ENCODE measurements at regions not wholly inside any gene's neighbourhood (a gene's known extent, or its start where the extent isn't known, plus 50 kb on each side); places are given as distances from the start of the nearest gene placed in this dataset.
"Not testable (repeated sequence)": the region's sequence is repeated elsewhere in the genome, so short reads cannot be mapped to it uniquely, and the experiment has no call there.

GRCh38 chr10:9399275-9399983 lies 1344.9 kb downstream of the GATA3 start:
- H3K9me3 ChIP-seq, result no peaks in the 10 kb centered on the region
- H3K27me3 ChIP-seq, result no peaks in the 10 kb centered on the region
- H3K36me3 ChIP-seq, result no peaks in the 10 kb centered on the region
- H3K27ac ChIP-seq, result no peak overlapping the region
- no peak for DNase-seq (ENCODE audit: low spot score)
- TF ChIP-seq CTCF (IDR thresholded peaks at IDR 0.05), result no peak
- no peak overlapping the region for H3K4me3 ChIP-seq
- H3K4me1 ChIP-seq, result no peaks in the 10 kb centered on the region

GRCh38 chr10:9402067-9402466 lies 1347.6 kb downstream of the GATA3 start:
- not testable (repeated sequence) for H3K27ac ChIP-seq; H3K27me3 ChIP-seq; H3K4me3 ChIP-seq; H3K36me3 ChIP-seq; H3K4me1 ChIP-seq; H3K9me3 ChIP-seq; DNase-seq (ENCODE audit: low spot score)

GRCh38 chr10:9402507-9403195 lies 1348.2 kb downstream of the GATA3 start:
- not testable (repeated sequence) for H3K27ac ChIP-seq; DNase-seq (ENCODE audit: low spot score); H3K27me3 ChIP-seq; H3K9me3 ChIP-seq; H3K36me3 ChIP-seq; H3K4me3 ChIP-seq; H3K4me1 ChIP-seq

- not testable (repeated sequence) for DNase-seq (ENCODE audit: low spot score)
Observed at GRCh38 chr10:9407201-9407600, 1352.7 kb downstream of the GATA3 start.

GRCh38 chr10:9416331-9416730 lies 1361.8 kb downstream of the GATA3 start:
- no peak for DNase-seq (ENCODE audit: low spot score)

More at GRCh38 chr10:9407201-9407600, 1352.7 kb downstream of the GATA3 start:
- H3K27me3 ChIP-seq, H3K36me3 ChIP-seq, H3K4me1 ChIP-seq, H3K27ac ChIP-seq, H3K4me3 ChIP-seq, H3K9me3 ChIP-seq: not testable (repeated sequence)

GRCh38 chr10:9419757-9420156 lies 1365.3 kb downstream of the GATA3 start:
- H3K27me3 ChIP-seq, result no peaks in the 10 kb centered on the region
- H3K4me1 ChIP-seq, result no peaks in the 10 kb centered on the region
- H3K36me3 ChIP-seq, result no peaks in the 10 kb centered on the region
- no peak overlapping the region for H3K4me3 ChIP-seq
- DNase-seq (ENCODE audit: low spot score), result no peak
- H3K27ac ChIP-seq, result no peak overlapping the region
- no peaks in the 10 kb centered on the region for H3K9me3 ChIP-seq
- no peak for TF ChIP-seq CTCF (IDR thresholded peaks at IDR 0.05)

More at GRCh38 chr10:9416331-9416730, 1361.8 kb downstream of the GATA3 start:
- Histone ChIP-seq H3K27ac (no peak overlapping the region), H3K9me3 (no peaks in the 10 kb centered on the region), H3K4me1 (no peaks in the 10 kb centered on the region), H3K27me3 (no peaks in the 10 kb centered on the region), H3K36me3 (no peaks in the 10 kb centered on the region), H3K4me3 (no peak overlapping the region)
- no peak for TF ChIP-seq CTCF (IDR thresholded peaks at IDR 0.05)

- no peaks in the 10 kb centered on the region for H3K36me3 ChIP-seq
- H3K4me1 ChIP-seq, result no peaks in the 10 kb centered on the region
- no peaks in the 10 kb centered on the region for H3K27me3 ChIP-seq
- DNase-seq (ENCODE audit: low spot score), result no peak
- no peak overlapping the region for H3K4me3 ChIP-seq
- H3K9me3 ChIP-seq, result peaks cover 0 to 8% of the 10 kb centered on the region in 2 donors
- TF ChIP-seq CTCF (IDR thresholded peaks at IDR 0.05), result no peak
- no peak overlapping the region for H3K27ac ChIP-seq
Observed at GRCh38 chr10:9427209-9427608, 1372.7 kb downstream of the GATA3 start.

All from right atrium auricular region (tissue), 2 donors.